ENCODE measurements at regions not wholly inside any gene's neighbourhood (a gene's known extent, or its start where the extent isn't known, plus 50 kb on each side); places are given as distances from the start of the nearest gene placed in this dataset.

DNA sequence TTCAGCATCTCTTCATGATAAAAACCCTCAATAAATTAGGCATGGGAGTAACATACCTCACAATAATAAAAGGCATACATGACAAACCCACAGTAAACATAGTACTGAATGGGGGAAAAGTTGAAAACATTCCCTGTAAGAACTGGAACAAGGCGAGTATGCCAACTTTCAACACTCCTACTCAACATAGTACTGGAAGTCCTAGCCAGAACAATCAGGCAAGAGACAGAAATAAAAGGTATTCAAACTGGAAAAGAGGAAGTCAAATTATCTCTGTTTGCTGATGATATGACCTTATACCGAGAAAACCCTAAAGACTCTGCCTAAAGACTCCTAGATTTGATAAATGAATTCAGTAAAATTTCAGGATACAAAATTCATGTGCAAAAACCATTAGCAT is 167.6 kb downstream of the TMEM38B start:
- H3K27me3 Mint-ChIP-seq (ENCODE audit: unreplicated experiment) = no peaks in the 10 kb centered on the region

DNA sequence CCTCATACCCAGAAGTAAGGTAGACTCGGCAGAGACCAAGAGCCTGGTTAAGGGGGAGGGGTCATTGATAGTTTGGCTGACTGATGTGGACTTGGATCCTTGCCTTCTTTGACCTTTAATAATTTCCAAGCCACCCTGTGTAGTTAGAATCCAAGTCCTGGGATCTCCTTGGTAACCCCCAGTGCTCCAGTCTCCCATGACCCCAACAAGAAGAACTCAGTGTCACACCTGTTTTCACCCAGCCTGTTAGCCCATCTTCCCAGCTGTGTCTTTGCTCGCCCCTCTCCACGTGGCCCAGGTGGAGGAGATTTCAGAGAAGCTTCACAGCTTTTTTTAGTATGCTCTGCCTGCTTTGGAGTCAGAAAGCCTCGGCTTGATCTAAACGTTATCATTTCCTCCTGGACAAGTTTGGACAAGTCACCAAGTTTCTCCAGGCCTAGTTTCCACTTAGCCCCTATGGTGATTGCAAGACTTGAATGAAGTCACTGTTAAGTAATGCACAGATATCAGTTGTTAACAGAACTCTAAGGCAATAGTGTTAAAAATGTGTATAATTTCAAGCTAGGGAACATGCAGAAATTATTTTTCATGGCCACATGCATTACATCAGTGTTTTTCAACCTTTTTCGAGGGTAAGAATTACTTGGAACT is 170.0 kb downstream of the TMEM38B start:
- no peak overlapping the region for H3K4me3 Mint-ChIP-seq (ENCODE audit: unreplicated experiment)
- no peaks in the 10 kb centered on the region for H3K36me3 Mint-ChIP-seq (ENCODE audit: low read depth, unreplicated experiment)
- no peak overlapping the region for H3K27ac Mint-ChIP-seq (ENCODE audit: unreplicated experiment)
- TF ChIP-seq, protein P1, sequence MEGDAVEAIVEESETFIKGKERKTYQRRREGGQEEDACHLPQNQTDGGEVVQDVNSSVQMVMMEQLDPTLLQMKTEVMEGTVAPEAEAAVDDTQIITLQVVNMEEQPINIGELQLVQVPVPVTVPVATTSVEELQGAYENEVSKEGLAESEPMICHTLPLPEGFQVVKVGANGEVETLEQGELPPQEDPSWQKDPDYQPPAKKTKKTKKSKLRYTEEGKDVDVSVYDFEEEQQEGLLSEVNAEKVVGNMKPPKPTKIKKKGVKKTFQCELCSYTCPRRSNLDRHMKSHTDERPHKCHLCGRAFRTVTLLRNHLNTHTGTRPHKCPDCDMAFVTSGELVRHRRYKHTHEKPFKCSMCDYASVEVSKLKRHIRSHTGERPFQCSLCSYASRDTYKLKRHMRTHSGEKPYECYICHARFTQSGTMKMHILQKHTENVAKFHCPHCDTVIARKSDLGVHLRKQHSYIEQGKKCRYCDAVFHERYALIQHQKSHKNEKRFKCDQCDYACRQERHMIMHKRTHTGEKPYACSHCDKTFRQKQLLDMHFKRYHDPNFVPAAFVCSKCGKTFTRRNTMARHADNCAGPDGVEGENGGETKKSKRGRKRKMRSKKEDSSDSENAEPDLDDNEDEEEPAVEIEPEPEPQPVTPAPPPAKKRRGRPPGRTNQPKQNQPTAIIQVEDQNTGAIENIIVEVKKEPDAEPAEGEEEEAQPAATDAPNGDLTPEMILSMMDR (IDR thresholded peaks at IDR 0.05; ENCODE audit: unreplicated experiment) = no peak
- no peak for DNase-seq (ENCODE audit: low spot score)
- H3K27me3 Mint-ChIP-seq (ENCODE audit: unreplicated experiment) = no peaks in the 10 kb centered on the region
- no peaks in the 10 kb centered on the region for H3K9me3 Mint-ChIP-seq (ENCODE audit: unreplicated experiment)
- no peaks in the 10 kb centered on the region for H3K4me1 Mint-ChIP-seq (ENCODE audit: unreplicated experiment)

More for the DNA sequence above, 167.6 kb downstream of the TMEM38B start:
- Mint-ChIP-seq H3K27ac (ENCODE audit: unreplicated experiment) (no peak overlapping the region), H3K36me3 (ENCODE audit: low read depth, unreplicated experiment) (no peaks in the 10 kb centered on the region), H3K4me3 (ENCODE audit: unreplicated experiment) (no peak overlapping the region), H3K4me1 (ENCODE audit: unreplicated experiment) (peaks cover 9% of the 10 kb centered on the region), H3K9me3 (ENCODE audit: unreplicated experiment) (no peaks in the 10 kb centered on the region)
- TF ChIP-seq, protein P1 (IDR thresholded peaks at IDR 0.05; ENCODE audit: unreplicated experiment) = no peak
- DNase-seq (ENCODE audit: low spot score) = no peak

DNA sequence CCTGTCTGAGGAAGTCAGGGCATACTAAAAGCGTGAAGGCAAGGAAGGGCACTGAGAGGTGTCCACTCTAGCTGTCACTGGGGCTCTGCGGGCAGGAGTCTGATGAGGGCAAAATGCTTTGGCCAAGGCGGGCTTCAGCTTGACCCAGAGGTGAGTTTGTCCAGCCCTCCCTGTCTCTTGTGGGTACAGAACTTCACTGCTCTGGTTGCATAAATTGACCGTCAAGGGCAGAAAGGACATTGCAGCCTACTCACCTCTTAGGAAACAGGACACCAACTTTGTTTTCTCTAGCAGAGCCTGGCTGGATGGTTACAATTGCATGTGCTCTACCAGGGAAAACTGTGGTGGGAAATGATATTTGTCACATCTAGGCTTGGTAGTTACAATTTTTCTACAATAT is 170.9 kb downstream of the TMEM38B start:
- DNase-seq (ENCODE audit: low spot score) = no peak

DNA sequence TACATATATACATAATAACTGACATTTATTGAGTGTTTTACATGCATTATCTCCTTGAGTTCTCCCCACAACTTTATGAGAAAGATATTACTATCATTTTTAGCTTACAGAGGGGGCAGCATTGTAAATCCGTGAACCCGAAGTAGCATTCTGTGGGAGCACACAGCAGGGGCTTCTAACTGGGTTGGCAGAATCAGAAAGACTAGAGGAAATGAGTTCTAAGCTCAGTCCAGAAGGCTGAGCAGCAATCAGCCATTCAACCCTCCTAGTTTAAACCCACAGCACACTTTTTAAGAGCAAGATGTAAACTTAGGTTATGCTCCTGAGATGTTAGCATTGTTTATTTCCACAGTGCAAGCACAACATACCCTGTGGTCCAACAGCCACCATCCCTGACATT is 177.2 kb downstream of the TMEM38B start:
- Mint-ChIP-seq H3K36me3 (ENCODE audit: low read depth, unreplicated experiment) (no peaks in the 10 kb centered on the region), H3K27me3 (ENCODE audit: unreplicated experiment) (no peaks in the 10 kb centered on the region), H3K4me1 (ENCODE audit: unreplicated experiment) (peaks cover 4% of the 10 kb centered on the region), H3K9me3 (ENCODE audit: unreplicated experiment) (no peaks in the 10 kb centered on the region), H3K27ac (ENCODE audit: unreplicated experiment) (no peak overlapping the region), H3K4me3 (ENCODE audit: unreplicated experiment) (no peak overlapping the region)
- TF ChIP-seq, protein P1 (IDR thresholded peaks at IDR 0.05; ENCODE audit: unreplicated experiment) = no peak
- DNase-seq (ENCODE audit: low spot score) = no peak

More for the DNA sequence above, 170.9 kb downstream of the TMEM38B start:
- Mint-ChIP-seq H3K27ac (ENCODE audit: unreplicated experiment) (no peak overlapping the region), H3K4me3 (ENCODE audit: unreplicated experiment) (no peak overlapping the region), H3K4me1 (ENCODE audit: unreplicated experiment) (no peaks in the 10 kb centered on the region), H3K27me3 (ENCODE audit: unreplicated experiment) (no peaks in the 10 kb centered on the region), H3K9me3 (ENCODE audit: unreplicated experiment) (no peaks in the 10 kb centered on the region), H3K36me3 (ENCODE audit: low read depth, unreplicated experiment) (no peaks in the 10 kb centered on the region)
- TF ChIP-seq, protein P1 (IDR thresholded peaks at IDR 0.05; ENCODE audit: unreplicated experiment) = no peak

DNA sequence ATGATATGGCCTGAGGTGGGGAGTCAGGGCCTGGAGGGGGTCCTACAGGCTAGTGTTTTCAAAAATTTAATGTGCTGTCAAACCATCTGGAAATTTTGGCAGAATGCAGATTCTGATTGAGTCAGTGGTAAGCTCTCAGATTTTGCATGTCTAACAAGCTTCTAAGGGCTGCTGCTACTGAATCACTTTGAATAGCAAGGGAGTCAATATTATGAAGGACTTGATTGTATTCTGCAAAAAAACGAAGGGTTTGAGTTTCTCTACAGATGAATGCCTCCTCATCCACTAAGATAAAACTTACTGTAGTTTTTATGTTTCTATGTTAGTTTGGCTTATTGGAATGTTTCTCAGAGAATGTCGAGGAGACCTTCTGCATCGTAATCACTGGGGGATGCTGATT is 179.5 kb downstream of the TMEM38B start:
- Mint-ChIP-seq H3K36me3 (ENCODE audit: low read depth, unreplicated experiment) (no peaks in the 10 kb centered on the region), H3K4me1 (ENCODE audit: unreplicated experiment) (peaks cover 4% of the 10 kb centered on the region), H3K9me3 (ENCODE audit: unreplicated experiment) (no peaks in the 10 kb centered on the region), H3K27me3 (ENCODE audit: unreplicated experiment) (no peaks in the 10 kb centered on the region), H3K4me3 (ENCODE audit: unreplicated experiment) (no peak overlapping the region), H3K27ac (ENCODE audit: unreplicated experiment) (no peak overlapping the region)
- no peak for DNase-seq (ENCODE audit: low spot score)
- TF ChIP-seq, protein P1 (IDR thresholded peaks at IDR 0.05; ENCODE audit: unreplicated experiment) = no peak
